ENCODE measurements at regions not wholly inside any gene's neighbourhood (a gene's known extent, or its start where the extent isn't known, plus 50 kb on each side); places are given as distances from the start of the nearest gene placed in this dataset.
"Not testable (repeated sequence)": the region's sequence is repeated elsewhere in the genome, so short reads cannot be mapped to it uniquely, and the experiment has no call there.

DNA sequence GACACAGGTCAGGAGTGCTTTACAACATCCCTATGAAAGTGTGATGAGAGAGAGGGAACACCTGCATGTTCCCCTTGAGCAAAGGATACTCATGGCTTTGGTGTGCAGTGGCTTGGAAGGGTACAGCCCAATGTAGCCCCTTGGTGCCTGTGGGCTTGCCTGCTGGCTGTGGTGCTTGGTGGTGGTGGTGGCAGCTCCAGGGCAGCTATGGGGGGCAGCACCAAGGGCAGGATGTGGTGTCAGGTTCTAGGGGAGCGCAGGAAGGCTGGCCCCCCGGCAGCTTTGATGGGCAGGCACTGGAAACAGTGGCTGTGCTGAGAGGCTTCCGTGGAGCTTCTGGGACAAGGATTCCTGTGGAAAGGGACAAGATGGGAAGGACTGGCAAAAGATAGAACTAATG lies 464.0 kb upstream of the ZMIZ1 start:
- no peak for DNase-seq

DNA sequence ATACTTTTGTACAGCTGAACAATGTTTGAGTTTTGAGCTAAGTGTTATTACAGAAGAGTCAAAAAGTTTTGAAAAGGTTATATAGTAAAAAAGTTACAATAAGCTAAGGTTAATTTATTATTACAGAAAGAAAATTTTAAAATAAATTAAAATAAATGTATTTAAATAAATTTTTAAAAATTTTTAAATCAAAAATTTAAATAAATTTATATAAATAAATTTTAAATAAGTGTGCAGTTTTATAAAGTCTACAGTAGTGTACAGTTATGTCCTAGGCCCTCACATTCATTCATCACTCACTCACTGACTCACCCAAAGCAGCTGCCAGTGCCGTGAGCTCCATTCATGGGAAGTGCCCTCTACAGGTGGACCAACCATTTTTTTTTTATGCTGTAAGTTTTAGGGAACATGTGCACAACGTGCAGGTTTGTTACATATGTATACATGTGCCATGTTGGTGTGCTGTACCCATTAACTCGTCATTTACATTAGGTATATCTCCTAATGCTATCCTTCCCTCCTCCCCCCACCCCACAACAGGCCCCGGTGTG lies 462.9 kb upstream of the ZMIZ1 start:
- no peak for DNase-seq

DNA sequence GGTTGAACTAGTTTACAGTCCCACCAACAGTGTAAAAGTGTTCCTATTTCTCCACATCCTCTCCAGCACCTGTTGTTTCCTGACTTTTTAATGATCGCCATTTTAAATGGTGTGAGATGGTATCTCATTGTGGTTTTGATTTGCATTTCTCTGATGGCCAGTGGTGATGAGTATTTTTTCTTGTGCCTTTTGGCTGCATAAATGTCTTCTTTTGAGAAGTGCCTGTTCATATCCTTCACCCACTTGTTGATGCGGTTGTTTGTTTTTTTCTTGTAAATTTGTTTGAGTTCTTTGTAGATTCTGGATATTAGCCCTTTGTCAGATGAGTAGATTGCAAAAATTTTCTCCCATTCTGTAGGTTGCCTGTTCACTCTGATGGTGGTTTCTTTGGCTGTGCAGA lies 462.0 kb upstream of the ZMIZ1 start:
- DNase-seq = not testable (repeated sequence)

DNA sequence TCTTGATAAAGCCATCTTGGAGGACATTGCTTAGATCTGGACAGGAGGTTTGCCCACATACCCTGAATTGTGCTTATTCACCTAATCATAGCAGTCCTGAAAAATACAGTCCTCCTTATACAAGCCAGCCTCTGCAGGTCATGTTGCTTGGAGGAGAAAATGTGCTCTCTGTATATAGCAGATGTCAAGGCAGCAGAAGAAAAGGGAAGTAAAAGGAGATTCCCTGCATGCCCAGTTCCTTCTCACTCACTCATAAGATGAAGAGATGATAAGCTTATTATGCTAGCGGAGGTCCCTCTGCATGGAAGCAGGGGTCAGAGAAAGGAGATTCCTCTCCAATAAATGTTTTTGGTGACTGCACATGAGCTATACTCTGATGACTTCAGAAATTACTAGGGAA lies 458.8 kb upstream of the ZMIZ1 start:
- DNase-seq = no peak

DNA sequence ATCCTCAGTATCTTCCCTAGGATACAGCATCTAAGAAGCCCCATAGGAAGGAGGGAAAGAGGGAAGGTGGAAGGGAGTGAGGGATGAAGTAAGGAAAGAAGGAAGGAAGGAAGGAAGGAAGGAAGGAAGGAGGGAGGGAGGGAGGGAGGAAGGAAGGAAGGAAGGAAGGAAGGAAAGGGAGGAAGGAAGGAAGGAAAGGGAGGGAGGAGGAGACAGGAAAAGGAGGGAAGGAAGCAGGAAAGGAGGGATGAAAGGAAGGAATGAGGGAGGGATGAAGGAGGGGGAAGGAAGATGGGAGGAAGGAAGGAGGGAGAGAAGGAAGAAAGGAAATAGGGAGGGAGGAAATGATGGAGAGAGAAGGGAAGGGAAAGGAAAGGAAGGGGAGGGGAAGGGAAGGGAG lies 455.6 kb upstream of the ZMIZ1 start:
- DNase-seq = no peak

DNA sequence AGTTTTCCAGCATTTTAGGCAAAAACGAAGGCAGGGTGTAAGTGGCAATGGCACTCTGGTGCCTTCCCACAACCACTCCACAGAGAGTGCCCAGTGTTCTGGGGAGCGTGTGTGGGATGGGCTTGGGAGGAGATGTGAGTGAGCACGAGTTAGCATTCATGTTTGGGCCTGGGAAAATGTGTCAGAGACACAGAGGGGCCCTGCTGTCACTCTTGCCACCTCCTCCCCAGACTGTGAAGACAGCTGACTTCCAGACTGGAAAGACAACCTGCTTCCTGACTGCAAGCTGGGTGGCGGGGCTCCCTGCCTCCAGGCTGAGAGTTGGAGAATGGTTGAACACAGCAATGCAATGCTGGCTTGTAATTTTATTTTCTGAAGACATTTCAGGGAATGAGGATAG lies 454.5 kb upstream of the ZMIZ1 start:
- no peak for DNase-seq

DNA sequence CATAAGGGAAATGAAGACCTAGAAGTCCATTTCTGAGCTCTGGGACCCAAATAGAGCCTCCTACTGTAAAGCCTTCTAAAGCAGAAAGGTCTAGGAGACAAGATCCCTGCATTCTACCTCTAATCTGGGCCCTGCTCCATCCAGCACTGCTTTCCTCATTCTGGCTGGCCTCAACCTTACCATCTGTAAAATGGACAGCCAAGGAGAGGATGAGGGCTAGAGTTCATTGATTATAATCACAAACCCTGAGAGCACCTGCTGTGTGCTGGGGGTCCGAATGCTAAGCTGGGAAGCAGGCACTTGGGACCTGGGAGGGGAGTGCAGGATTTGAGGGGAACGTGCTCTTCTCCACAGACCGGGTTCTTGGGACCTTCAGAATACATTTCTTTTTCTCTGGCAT lies 454.0 kb upstream of the ZMIZ1 start:
- no peak for DNase-seq

DNA sequence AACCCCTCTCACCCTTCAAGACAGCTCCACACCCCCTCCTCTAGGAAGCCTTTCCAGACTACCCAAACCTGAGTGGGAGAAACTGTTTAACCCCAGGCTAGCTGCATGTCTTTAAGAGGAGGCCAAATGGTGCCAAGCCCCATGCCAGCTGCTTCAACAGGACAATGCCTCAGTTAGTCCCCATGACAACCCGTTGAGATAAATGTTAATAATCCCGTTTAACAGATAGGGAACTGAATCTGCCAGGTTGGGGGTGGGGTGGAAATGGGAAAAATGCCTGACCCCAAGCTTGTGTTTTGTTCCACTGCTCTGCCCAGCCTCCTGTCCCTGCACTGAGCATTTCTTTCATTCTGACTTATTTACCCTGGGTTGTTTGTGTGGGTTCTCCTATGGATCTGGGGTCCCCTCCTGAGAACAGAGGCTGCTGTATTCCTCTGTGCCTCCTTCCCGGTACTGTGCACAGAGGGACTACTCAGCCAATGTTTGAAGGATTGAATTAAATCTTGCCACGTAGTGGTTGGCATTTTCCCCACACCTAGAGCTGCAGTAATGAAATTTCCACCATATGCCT lies 452.6 kb upstream of the ZMIZ1 start:
- DNase-seq = no peak

DNA sequence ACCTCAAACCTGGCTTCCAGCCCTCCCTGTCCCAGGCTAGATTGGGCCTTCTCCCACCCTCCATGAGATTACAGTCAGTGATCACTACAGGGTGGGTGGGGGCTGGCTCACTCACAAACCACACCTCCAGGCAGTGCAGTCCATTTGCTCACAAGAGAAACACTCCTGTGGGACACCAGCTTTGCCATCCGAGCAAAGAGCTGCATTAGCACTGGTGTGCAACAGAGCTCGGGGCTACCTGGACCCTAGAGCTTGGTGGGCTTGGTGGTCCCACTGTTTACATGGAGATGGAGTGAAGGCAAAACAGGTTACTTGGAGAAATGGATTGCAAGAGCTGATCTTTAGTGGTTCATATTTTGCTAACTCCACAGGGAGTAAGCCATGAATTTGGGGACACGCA lies 451.7 kb upstream of the ZMIZ1 start:
- DNase-seq = no peak

DNA sequence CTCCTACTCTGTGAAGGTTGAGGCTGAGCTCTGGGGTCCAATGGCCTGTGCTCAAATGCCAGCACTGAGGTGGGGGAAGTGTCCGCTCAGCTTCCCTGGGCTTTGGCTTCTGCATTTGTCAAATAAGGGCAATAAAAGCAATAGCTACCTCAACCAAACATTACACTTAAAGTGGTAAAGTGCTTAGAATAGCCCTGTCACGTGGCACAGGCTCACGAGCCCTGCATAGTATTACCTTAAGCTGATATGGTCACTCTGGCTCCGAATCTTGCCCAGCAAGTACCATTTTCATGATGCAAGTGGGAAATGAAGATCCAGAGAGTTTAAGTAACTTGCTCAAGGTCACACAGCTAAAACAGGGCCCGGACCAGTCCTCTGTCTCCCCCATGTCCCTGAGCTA lies 451.1 kb upstream of the ZMIZ1 start:
- no peak for DNase-seq

DNA sequence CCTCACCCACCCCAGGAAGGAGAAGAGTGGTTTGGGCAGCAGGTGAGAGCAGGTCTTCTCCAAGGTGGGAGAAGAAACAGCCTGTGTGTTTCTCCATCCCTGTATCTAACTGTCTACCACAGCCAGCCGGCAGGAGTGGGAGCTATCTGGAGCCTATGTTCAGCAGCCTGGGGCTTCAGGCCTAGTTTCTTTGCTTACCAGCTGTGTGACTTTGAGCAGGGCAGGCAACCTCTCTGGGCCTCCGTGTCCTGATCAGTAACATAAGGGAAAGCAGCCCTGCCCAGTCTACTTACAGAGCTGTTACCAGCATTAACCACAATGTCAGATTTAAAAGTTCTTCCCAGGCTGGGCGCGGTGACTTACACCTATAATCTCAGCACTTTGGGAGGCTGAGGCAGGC lies 450.7 kb upstream of the ZMIZ1 start:
- DNase-seq = no peak

DNA sequence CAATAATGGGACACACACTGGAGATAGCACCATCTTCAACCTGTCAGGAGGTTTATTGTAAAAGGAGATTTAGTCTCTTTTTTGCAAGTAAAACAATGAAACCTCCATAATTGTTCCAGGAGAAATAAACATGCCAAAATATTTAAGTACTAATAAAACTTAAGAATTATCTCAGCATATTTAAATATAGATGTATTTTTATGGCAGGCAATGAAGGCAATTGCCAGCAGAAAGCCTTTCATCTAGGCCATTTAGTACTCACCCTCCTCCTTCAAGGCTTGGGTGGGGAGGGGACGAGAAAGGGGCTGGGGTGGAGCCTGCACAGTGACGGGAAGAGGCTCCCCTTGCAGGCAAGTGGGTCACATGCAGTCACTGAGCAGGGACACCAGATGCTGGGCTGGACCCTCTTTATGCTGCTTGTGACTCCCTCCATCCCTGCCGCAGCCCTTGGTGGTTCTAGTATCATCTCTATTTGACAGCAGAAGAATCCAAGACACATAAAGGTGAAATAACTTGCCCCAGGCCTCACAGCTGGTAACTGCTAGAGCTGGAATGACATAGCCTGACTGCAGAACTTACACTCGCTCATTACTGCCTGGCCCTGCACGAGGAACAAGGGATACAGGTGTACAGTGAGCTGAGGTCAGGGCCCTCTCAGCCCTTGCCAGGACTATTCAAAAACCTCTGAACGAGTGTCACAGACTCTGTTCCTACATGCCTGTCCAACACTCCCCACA lies 449.5 kb upstream of the ZMIZ1 start:
- no peak for DNase-seq

DNA sequence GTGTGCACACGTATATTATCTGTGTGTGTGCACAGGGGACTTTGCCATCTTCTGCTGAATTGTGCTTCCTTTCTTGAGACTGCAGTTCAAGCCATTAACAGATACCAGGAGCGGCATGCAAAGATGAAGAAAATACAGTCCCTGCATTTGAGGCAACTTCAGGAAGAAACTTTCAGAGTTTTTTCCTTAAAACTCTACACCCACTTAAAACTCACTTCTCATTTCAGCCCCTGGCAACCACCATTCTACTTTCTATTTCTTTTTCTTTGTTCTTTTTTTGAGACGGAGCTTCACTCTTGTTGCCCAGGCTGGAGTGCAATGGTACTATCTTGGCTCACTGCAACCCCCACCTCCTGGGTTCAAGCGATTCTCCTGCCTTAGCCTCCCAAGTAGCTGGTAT lies 448.9 kb upstream of the ZMIZ1 start:
- DNase-seq = no peak

DNA sequence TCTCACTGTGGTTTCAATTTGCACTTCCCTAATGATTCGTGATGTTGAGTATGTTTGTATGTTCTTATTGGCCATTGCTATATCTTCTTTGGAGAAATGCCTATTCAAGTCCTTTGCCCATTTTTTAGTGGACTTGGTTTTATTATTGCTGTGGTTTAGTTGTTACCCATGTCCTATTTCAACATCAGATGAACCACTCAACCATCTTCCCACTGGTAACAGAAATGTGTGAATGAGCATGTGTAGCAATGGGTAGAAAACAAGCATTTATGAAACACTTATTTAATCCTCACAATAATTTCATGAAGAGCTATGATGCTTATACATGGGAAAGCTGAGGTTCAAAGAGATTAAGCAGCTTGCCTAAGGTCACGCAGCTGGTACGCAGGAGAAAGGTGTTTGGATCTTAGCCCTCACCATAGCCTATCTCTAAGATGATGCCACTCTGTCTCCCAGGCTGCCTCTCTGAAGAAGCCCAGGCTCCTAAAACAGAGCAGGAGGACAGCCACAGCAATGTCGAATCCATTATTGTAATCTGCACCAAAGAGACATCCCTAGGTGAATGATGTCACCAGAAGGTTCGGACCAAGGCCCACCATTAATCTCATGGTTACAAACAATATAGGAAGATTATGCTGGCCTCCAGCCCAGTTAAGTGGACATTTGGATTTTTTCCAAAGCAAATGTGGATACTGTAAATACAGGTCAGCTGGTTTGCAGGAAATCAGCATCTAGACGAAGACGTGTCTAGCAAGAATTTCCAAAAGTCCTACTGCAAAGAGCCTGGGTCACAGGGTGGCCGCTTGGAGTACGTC lies 447.6 kb upstream of the ZMIZ1 start:
- no peak for DNase-seq

DNA sequence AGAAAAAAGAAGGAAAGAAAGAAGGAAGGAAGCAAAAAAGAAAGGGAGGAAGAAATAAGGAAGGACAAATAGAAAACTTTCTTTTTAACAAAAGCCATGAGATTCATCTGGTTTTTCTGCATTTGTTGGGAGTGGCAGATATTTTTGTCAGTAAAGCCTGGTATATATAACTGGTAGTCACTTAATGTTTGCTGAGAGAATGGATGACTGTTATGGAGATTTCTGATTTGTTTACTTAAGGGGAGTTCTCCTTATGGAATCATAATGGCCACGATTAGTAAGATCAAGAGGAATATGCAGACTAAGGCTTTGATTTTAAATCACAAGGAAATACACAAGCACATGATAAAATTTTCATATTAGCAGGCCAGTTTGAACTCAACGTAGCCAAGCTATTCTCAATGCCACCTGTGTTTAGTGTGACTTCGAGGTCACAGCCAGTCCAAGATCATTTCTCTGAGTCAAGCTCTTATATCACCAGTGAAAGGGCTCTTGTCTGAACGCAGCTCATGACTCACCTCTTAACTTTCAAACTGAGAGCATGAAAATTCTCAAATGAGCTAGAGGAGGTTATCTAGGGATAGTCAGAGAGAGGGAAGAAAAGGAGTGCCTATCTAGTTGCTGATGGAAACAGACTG lies 445.1 kb upstream of the ZMIZ1 start:
- DNase-seq = no peak

DNA sequence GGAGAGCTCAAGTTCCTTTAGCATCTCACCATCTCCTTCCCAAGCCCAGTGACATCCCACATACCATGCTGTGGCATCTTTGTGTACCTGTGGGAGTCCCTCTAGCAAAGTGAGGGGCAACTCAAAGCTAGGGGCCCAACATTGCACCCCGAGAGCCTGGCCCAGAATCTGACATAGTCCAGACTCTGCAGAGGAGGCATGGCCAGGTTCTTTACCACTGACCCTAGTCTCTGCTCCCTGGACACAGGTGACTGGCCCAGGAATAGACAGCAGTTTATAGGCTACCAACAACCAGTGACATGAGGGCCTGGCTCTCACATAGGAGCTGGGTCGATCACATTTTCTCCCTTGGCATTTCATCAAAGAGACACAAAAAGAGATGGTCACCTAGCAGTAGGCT lies 444.0 kb upstream of the ZMIZ1 start:
- DNase-seq = no peak

DNA sequence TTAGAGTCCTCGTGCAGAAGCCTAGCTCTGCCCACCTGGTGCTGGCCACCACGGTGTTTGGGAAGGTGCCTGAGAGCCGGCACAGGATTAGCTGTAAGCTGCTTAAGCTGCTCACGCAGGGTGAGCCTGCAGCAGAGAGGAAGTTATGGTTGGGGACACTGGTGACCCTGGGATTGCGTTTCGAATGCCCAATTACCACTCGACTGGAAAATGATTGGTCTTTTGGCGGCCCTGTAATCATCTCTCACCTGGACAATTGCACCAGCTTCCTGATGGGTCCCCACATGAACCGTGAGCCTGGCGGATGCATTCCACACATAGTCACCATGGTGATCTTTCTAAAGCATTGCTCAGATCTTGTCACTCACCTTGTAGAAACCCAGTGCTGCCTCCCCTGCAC lies 442.3 kb upstream of the ZMIZ1 start:
- DNase-seq = no peak

DNA sequence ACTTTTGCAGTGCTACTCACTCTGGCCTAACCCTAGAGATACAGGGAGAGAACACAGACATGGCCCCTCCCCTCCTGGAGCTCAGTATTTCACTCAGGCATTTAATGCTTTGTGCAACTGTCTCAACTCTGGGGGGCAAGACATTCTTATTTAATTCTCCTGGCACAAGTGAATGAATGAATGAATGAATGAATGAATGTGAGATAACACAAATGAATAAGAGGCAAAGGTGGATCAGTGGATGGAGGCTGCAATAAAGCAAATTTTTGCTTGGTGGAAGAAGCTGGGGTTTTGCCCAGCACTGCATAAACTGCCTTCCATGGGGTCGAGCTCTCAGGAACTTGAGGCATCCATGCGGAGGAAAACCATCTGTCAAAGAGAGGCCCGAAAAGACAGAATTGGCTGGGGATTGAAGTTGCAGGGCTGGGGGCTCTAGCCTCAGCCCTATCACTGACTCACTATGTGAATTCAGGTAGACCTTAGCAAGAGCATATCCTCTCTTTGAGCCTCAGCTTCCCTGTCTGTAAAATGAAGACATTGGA lies 441.4 kb upstream of the ZMIZ1 start:
- no peak for DNase-seq

DNA sequence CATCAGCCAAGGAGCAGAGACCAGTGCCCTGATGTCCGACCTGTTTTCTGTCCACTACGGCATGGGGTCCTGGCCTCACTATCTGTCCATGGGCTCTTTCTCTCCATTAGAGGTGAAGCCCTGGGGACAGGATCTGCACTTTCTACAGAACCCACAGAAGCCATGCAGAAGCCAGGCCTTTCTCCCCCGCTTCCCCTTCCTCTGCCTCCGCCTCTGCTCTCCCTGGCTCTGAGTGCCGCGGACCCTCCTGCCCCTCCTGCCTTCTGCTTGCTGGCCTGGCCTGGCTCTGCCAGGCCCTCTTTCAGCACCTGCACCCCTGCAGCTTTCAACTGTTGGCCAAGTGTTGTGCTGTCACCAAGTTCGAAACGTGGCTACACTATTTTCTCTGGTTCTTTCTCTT lies 439.8 kb upstream of the ZMIZ1 start:
- DNase-seq = no peak

DNA sequence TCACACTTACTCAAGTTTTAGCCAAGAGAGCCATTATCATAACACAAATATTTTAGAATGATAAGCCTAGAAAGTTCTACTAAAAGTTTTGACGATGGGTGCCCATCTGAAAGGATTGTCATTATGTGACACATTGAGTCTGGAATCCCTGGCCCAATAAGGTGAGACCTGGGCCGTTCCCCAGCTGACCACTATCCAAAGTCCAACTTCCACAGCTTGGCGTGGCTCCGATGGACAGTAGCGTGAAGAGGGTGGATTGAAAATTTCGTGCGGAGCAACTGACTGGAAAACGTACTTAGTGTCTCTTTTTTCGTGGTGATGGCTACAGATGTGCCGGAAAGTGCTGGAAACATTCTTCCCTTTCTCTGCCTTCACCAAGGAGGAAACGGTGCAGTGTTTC lies 439.0 kb upstream of the ZMIZ1 start:
- no peak for DNase-seq

DNA sequence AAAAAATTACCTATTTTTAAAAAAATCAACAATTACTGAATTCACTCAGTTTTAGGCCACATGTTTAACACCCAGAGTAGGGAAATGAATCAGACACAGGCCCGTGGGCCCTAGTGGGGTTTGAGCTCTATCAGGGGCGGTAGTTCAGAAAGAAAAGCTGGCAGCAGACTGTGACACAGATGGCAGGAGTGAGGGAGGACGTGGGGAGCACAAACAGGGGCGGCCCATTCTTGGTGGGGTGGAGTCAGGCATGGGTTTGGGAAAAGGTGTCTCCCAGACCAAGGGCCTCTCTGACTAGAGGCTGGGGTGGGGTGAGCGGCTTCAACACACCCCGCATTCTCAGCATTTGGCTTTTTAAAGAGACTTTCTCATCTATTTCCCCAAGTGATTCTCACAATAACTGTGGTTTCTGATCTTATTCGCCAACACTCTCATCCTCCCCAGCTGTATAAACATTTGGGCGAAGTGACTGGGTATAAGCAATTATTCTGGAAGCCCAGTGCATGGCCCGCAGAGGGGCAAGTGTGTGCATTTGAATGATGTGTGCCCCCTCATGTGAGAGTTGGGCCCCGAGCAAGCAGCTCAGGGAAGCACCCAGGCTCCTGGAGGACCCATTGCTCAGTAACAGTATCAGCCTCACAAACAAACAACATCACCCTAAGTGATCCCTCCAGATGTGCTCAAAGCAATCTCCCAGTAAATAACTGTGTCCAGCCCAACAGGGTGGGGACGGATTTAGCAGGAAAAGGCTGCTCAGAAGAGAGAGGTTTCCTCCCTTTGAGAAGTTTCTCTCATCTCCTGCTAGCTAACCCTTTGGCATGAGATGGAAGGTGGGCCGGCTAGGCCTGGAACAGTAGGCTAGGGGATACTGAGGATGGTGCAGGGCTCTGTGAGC lies 437.6 kb upstream of the ZMIZ1 start:
- no peak for DNase-seq

DNA sequence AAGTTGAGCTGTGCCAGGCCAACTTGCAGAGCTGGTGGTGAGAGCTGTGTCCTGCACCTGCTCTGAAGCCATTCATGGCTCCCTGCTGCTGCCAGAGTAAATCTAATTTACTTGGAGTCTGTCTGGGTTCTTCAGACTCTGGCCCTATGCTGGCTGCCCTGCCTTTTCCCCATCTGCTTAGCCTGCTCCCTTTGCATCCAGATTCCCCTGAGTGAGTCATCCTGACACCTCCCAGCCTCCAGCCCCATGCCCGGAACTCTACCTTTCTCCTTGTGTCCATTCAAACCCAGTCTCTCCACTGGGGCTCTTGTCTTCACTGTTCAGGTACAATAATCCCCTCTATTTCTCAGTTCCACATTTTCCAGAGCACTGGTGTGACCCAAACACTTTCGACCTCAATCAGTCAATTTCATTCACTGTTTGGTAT lies 434.4 kb upstream of the ZMIZ1 start:
- DNase-seq = no peak
